ENCODE measurements at regions not wholly inside any gene's neighbourhood (a gene's known extent, or its start where the extent isn't known, plus 50 kb on each side); places are given as distances from the start of the nearest gene placed in this dataset.

- in situ Hi-C loops (cut with HindIII; ENCODE audit: low sequenced_read_pairs), result no loop called here
- no peak for DNase-seq (ENCODE audit: low read depth, low spot score)
Observed at GRCh38 chr5:103923616-103924168, 361.1 kb upstream of the NUDT12 start.

GRCh38 chr5:103919506-103919905 is 356.9 kb upstream of the NUDT12 start:
- in situ Hi-C loops (cut with HindIII; ENCODE audit: low sequenced_read_pairs), result no loop called here
- H3K4me3 ChIP-seq (ENCODE audit: low read depth, low read length), result no peak overlapping the region
- TF ChIP-seq CTCF (IDR thresholded peaks at IDR 0.05; ENCODE audit: low read depth, low read length), result no peak
- DNase-seq (ENCODE audit: low read depth, low spot score), result no peak

More at GRCh38 chr5:103923616-103924168, 361.1 kb upstream of the NUDT12 start:
- no peak overlapping the region for H3K4me3 ChIP-seq (ENCODE audit: low read depth, low read length)
- TF ChIP-seq CTCF (IDR thresholded peaks at IDR 0.05; ENCODE audit: low read depth, low read length), result no peak

DNA sequence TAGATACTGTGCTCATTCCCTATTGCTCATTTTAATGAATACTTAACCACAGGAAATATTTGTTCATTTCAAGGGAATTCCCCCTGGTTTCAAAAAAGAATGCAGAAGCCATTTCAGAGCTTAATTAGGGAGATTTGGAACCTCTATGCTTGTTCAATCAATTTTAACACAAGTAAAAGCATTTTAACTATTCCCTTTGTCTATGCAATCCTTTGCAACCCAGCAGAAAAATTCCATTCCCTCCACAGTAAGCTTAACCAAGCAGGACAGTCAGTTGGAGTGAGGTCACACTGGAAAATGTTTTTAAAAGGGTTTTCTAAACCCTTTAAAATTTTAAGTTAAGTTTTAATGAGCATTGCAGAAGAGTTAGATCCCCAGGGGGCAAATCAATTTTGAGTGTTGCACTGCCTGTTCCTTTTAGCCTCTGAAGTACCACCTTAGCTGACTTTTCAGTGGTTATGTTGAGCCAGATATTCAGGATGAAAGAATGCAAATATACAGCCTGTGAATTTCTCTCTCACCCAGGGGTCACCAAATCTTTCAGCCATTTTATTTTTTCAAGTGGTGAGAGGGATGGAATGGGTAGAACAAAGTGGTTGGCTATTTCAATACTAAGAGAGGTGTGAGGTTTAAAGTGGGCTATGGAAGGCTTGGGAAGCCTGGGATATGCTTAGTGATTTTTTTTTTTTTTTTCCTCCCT is 356.2 kb upstream of the NUDT12 start:
- in situ Hi-C loops (cut with HindIII; ENCODE audit: low sequenced_read_pairs), result no loop called here
- no peak overlapping the region for H3K4me3 ChIP-seq (ENCODE audit: low read depth, low read length)
- no peak for TF ChIP-seq CTCF (IDR thresholded peaks at IDR 0.05; ENCODE audit: low read depth, low read length)
- DNase-seq (ENCODE audit: low read depth, low spot score), result peak; percentile 80

GRCh38 chr5:103915081-103915480 is 352.5 kb upstream of the NUDT12 start:
- in situ Hi-C loops (cut with HindIII; ENCODE audit: low sequenced_read_pairs), result no loop called here
- no peak for DNase-seq (ENCODE audit: low read depth, low spot score)
- H3K4me3 ChIP-seq (ENCODE audit: low read depth, low read length), result no peak overlapping the region
- TF ChIP-seq CTCF (IDR thresholded peaks at IDR 0.05; ENCODE audit: low read depth, low read length), result no peak

GRCh38 chr5:103910786-103911185 is 348.2 kb upstream of the NUDT12 start:
- no peak overlapping the region for H3K4me3 ChIP-seq (ENCODE audit: low read depth, low read length)
- TF ChIP-seq CTCF (IDR thresholded peaks at IDR 0.05; ENCODE audit: low read depth, low read length), result no peak
- in situ Hi-C loops (cut with HindIII; ENCODE audit: low sequenced_read_pairs), result no loop called here
- DNase-seq (ENCODE audit: low read depth, low spot score), result no peak

- no peak overlapping the region for H3K4me3 ChIP-seq (ENCODE audit: low read depth, low read length)
- peak; percentile 10 for DNase-seq (ENCODE audit: low read depth, low spot score)
- TF ChIP-seq CTCF (IDR thresholded peaks at IDR 0.05; ENCODE audit: low read depth, low read length), result no peak
- in situ Hi-C loops (cut with HindIII; ENCODE audit: low sequenced_read_pairs), result no loop called here
Observed at GRCh38 chr5:103910011-103910410, 347.4 kb upstream of the NUDT12 start.
